ENCODE measurements at regions not wholly inside any gene's neighbourhood (a gene's known extent, or its start where the extent isn't known, plus 50 kb on each side); places are given as distances from the start of the nearest gene placed in this dataset.

GRCh38 chr11:36790526-36790925 is 192.5 kb upstream of the RAG2 start:
- TF ChIP-seq POLR2A (IDR thresholded peaks at IDR 0.05; ENCODE audit: low read length): no peak
- TF ChIP-seq GATA1 (IDR thresholded peaks at IDR 0.05; ENCODE audit: low read depth, low read length): no peak
